ENCODE measurements at regions not wholly inside any gene's neighbourhood (a gene's known extent, or its start where the extent isn't known, plus 50 kb on each side); places are given as distances from the start of the nearest gene placed in this dataset.

- ATAC-seq: no peak
- TF ChIP-seq GLIS3 (CRISPR knock-in tag; IDR thresholded peaks at IDR 0.05): no peak
- TF ChIP-seq ZNF565 (CRISPR knock-in tag; conservative IDR thresholded peaks at IDR 0.05; ENCODE audit: low read depth): no peak
- no peak for TF ChIP-seq PATZ1 (CRISPR knock-in tag; IDR thresholded peaks at IDR 0.05; ENCODE audit: borderline replicate concordance)
- TF ChIP-seq, protein P1, sequence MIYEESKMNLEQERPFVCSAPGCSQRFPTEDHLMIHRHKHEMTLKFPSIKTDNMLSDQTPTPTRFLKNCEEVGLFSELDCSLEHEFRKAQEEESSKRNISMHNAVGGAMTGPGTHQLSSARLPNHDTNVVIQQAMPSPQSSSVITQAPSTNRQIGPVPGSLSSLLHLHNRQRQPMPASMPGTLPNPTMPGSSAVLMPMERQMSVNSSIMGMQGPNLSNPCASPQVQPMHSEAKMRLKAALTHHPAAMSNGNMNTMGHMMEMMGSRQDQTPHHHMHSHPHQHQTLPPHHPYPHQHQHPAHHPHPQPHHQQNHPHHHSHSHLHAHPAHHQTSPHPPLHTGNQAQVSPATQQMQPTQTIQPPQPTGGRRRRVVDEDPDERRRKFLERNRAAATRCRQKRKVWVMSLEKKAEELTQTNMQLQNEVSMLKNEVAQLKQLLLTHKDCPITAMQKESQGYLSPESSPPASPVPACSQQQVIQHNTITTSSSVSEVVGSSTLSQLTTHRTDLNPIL (CRISPR knock-in tag; IDR thresholded peaks at IDR 0.05; ENCODE audit: low read depth): no peak
- TF ChIP-seq ZNF8 (CRISPR knock-in tag; IDR thresholded peaks at IDR 0.05): no peak
- no peak for TF ChIP-seq RARB (CRISPR knock-in tag; IDR thresholded peaks at IDR 0.05)
- TF ChIP-seq ZC3H10 (CRISPR knock-in tag; IDR thresholded peaks at IDR 0.05): no peak
- TF ChIP-seq ISL1 (CRISPR knock-in tag; IDR thresholded peaks at IDR 0.05): no peak
- no peak for TF ChIP-seq ARNTL (CRISPR knock-in tag; IDR thresholded peaks at IDR 0.05; ENCODE audit: borderline replicate concordance, low read depth)
- TF ChIP-seq, protein P2, sequence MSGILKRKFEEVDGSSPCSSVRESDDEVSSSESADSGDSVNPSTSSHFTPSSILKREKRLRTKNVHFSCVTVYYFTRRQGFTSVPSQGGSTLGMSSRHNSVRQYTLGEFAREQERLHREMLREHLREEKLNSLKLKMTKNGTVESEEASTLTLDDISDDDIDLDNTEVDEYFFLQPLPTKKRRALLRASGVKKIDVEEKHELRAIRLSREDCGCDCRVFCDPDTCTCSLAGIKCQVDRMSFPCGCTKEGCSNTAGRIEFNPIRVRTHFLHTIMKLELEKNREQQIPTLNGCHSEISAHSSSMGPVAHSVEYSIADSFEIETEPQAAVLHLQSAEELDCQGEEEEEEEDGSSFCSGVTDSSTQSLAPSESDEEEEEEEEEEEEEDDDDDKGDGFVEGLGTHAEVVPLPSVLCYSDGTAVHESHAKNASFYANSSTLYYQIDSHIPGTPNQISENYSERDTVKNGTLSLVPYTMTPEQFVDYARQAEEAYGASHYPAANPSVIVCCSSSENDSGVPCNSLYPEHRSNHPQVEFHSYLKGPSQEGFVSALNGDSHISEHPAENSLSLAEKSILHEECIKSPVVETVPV (CRISPR knock-in tag; IDR thresholded peaks at IDR 0.05): no peak
- no peak for TF ChIP-seq ZFP3 (CRISPR knock-in tag; IDR thresholded peaks at IDR 0.05)
These were observed 106.2 kb upstream of the BACH2 start for GRCh38 chr6:90402831-90403192.

- TF ChIP-seq ZNF70 (CRISPR knock-in tag; IDR thresholded peaks at IDR 0.05) (no peak), ZFP30 (CRISPR knock-in tag; IDR thresholded peaks at IDR 0.05) (no peak), TOX (CRISPR knock-in tag; IDR thresholded peaks at IDR 0.05; ENCODE audit: borderline replicate concordance) (no peak), ARNTL (CRISPR knock-in tag; IDR thresholded peaks at IDR 0.05; ENCODE audit: borderline replicate concordance, low read depth) (no peak), ZC3H10 (CRISPR knock-in tag; IDR thresholded peaks at IDR 0.05) (no peak), TCF4 (CRISPR knock-in tag; IDR thresholded peaks at IDR 0.05; ENCODE audit: borderline replicate concordance) (no peak), GLIS3 (CRISPR knock-in tag; IDR thresholded peaks at IDR 0.05) (no peak), BACH2 (CRISPR knock-in tag; IDR thresholded peaks at IDR 0.05; ENCODE audit: borderline replicate concordance) (no peak), ZNF8 (CRISPR knock-in tag; IDR thresholded peaks at IDR 0.05) (no peak), CSDC2 (CRISPR knock-in tag; IDR thresholded peaks at IDR 0.05) (no peak), ISL1 (CRISPR knock-in tag; IDR thresholded peaks at IDR 0.05) (no peak), ESRRG (CRISPR knock-in tag; IDR thresholded peaks at IDR 0.05) (no peak)
- TF ChIP-seq, protein P2 (CRISPR knock-in tag; IDR thresholded peaks at IDR 0.05): no peak
- TF ChIP-seq, protein P1 (CRISPR knock-in tag; IDR thresholded peaks at IDR 0.05; ENCODE audit: low read depth): no peak
- no peak for ATAC-seq
These were observed 105.5 kb upstream of the BACH2 start for GRCh38 chr6:90401933-90402830.

- ATAC-seq: no peak
- TF ChIP-seq ZFP30 (CRISPR knock-in tag; IDR thresholded peaks at IDR 0.05): no peak
- TF ChIP-seq, protein P2 (CRISPR knock-in tag; IDR thresholded peaks at IDR 0.05): no peak
These were observed 103.3 kb upstream of the BACH2 start for GRCh38 chr6:90399970-90400369.

Data from SK-N-SH treated with all-trans-retinoic acid at 6 μM for 48 hours (cell line).